Neural cell (in vitro differentiated cells): ENCODE measurements at regions not wholly inside any gene's neighbourhood (a gene's known extent, or its start where the extent isn't known, plus 50 kb on each side); places are given as distances from the start of the nearest gene placed in this dataset.

Source experiments
- EP300 ChIP-seq: fragments of 450-650 bp; conservative IDR thresholded peaks from 2 replicates; pipeline ENCODE4 v1.6.1; 2014; ENCODE audit warnings: antibody characterized with exemption, mild to moderate bottlenecking, moderate library complexity; ENCODE audit not compliant: poor library complexity, severe bottlenecking
- EZH2 ChIP-seq: fragments of 200-600, 300-800 bp; shearing (Covaris generic), sonication (generic); IDR thresholded peaks from 2 replicates; pipeline ENCODE4 v1.6.1; 2014; ENCODE audit warnings: antibody characterized with exemption, low read length, borderline replicate concordance, mild to moderate bottlenecking; ENCODE audit not compliant: insufficient read depth, poor library complexity, severe bottlenecking
- MXI1 ChIP-seq: fragments of 450-650 bp; conservative IDR thresholded peaks from 2 replicates; pipeline ENCODE4 v1.6.1; 2014; ENCODE audit warnings: antibody characterized with exemption, mild to moderate bottlenecking; ENCODE audit not compliant: poor library complexity, severe bottlenecking
- POLR2AphosphoS5 ChIP-seq: IDR thresholded peaks from 2 replicates; pipeline ENCODE4 v1.6.1; 2012
- SMC3 ChIP-seq: fragments of 450-650 bp; conservative IDR thresholded peaks from 2 replicates; pipeline ENCODE4 v1.6.1; 2014; ENCODE audit warnings: antibody characterized with exemption, mild to moderate bottlenecking, moderate library complexity; ENCODE audit not compliant: poor library complexity
- TF ChIP-seq, protein P1 (sequence below): IDR thresholded peaks from 2 replicates; pipeline ENCODE4 v1.6.1; 2012; ENCODE audit warnings: borderline replicate concordance
- TF ChIP-seq, protein P2 (sequence below): fragments of 450-650 bp; IDR thresholded peaks from 2 replicates; pipeline ENCODE4 v1.5.1; 2014; ENCODE audit warnings: antibody characterized with exemption, mild to moderate bottlenecking, moderate library complexity; ENCODE audit not compliant: poor library complexity, severe bottlenecking

- TF ChIP-seq SMC3 (no peak), MXI1 (no peak), EZH2 (no peak), EP300 (no peak), POLR2AphosphoS5 (no peak)
- TF ChIP-seq, protein P1, sequence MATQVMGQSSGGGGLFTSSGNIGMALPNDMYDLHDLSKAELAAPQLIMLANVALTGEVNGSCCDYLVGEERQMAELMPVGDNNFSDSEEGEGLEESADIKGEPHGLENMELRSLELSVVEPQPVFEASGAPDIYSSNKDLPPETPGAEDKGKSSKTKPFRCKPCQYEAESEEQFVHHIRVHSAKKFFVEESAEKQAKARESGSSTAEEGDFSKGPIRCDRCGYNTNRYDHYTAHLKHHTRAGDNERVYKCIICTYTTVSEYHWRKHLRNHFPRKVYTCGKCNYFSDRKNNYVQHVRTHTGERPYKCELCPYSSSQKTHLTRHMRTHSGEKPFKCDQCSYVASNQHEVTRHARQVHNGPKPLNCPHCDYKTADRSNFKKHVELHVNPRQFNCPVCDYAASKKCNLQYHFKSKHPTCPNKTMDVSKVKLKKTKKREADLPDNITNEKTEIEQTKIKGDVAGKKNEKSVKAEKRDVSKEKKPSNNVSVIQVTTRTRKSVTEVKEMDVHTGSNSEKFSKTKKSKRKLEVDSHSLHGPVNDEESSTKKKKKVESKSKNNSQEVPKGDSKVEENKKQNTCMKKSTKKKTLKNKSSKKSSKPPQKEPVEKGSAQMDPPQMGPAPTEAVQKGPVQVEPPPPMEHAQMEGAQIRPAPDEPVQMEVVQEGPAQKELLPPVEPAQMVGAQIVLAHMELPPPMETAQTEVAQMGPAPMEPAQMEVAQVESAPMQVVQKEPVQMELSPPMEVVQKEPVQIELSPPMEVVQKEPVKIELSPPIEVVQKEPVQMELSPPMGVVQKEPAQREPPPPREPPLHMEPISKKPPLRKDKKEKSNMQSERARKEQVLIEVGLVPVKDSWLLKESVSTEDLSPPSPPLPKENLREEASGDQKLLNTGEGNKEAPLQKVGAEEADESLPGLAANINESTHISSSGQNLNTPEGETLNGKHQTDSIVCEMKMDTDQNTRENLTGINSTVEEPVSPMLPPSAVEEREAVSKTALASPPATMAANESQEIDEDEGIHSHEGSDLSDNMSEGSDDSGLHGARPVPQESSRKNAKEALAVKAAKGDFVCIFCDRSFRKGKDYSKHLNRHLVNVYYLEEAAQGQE, result no peak
- TF ChIP-seq, protein P2, sequence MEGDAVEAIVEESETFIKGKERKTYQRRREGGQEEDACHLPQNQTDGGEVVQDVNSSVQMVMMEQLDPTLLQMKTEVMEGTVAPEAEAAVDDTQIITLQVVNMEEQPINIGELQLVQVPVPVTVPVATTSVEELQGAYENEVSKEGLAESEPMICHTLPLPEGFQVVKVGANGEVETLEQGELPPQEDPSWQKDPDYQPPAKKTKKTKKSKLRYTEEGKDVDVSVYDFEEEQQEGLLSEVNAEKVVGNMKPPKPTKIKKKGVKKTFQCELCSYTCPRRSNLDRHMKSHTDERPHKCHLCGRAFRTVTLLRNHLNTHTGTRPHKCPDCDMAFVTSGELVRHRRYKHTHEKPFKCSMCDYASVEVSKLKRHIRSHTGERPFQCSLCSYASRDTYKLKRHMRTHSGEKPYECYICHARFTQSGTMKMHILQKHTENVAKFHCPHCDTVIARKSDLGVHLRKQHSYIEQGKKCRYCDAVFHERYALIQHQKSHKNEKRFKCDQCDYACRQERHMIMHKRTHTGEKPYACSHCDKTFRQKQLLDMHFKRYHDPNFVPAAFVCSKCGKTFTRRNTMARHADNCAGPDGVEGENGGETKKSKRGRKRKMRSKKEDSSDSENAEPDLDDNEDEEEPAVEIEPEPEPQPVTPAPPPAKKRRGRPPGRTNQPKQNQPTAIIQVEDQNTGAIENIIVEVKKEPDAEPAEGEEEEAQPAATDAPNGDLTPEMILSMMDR, result no peak
Observed at GRCh38 chr20:24406750-24407149, 62.7 kb upstream of the SYNDIG1 start.
